Right lung (tissue), 2 donors: ENCODE measurements at regions not wholly inside any gene's neighbourhood (a gene's known extent, or its start where the extent isn't known, plus 50 kb on each side); places are given as distances from the start of the nearest gene placed in this dataset.

ENCODE experiments used
- DNase-seq, 2 donors: peaks; one replicate each; pipeline ENCODE4 v3.0.0-alpha.2; 2013

DNA sequence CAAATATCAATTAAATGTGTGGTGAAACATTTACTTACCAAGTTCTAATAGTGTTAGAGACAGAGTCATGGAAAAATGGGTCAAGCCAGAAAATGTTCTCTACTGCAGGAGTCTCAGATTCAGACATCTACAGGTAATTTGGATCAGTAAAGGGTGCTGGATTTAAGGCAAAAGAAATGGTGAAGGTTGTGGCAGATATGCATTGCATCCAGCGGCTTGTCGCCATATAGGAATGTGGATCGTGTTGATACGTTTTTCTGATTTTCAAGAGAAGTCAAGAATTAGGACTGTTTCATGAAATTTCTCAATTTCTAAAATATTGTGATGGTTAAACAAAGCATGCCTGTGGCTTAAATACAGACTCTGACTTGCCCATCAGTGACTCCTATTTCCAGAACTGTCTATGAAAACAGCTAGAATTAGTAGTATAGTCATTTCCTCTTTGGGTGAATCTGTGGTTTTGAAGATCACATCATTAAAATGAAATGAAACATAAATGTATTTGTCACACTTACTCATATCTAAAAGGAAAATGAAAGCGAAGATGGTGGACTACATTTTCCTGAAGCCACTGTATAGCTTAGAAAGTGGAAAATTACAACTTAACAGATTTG, 110.1 kb upstream of the VEGFC start:
- no peak for DNase-seq

DNA sequence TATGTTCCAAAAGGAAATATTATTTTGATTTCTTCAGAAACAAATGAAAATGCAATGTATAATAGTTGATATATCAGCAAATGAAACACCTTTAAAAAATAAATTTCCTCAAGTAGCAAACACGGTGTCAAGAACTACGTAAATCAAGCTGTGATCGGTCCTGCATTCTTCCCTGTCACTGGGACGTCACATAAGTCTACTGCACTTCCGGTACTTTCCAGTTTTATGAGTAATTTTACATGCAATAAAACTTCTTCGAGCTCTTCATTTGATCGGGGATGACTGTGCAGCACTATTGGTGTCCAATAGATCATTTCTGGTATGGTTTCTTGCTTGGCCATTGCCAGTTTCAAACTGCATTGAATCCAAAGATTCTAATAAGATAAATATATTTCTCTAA, 114.0 kb upstream of the VEGFC start:
- no peak for DNase-seq

DNA sequence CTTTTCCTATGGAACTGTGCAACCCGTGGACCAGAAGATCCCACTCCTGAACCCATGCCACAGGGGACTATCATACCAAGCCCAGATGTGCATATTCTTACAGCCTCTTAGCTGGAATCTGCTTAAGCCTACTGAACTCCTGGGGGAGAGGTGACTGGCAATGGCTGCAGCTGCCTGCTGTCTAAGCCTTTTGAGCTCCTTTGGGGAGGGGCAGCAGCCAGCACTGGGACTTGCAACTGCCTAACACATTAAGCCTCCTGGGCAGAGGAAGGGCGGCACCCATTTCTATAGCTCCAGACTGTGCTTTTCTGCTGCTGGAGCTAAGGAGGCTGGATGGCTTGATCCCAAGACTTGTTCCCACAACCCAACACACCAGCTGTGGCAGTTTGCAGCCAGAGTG, 117.9 kb upstream of the VEGFC start:
- no peak for DNase-seq

DNA sequence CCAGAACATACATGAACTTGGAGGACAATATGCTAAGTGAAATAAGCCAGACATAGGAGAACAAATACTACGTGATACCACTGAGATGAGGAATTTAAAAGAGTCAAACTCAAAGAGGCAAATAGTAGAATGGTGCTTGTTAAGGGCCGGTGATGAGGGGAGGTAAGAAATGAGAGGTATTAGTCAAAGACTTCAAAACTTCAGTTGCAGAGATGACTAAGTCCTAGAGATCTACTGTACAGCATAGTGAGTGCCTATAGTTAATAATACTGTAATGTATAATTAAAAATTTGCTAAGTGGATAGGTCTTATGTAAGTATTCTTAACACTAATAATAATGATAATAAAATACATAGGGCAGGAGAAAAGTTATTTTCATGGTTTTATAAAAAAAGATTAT, 126.9 kb upstream of the VEGFC start:
- no peak for DNase-seq

DNA sequence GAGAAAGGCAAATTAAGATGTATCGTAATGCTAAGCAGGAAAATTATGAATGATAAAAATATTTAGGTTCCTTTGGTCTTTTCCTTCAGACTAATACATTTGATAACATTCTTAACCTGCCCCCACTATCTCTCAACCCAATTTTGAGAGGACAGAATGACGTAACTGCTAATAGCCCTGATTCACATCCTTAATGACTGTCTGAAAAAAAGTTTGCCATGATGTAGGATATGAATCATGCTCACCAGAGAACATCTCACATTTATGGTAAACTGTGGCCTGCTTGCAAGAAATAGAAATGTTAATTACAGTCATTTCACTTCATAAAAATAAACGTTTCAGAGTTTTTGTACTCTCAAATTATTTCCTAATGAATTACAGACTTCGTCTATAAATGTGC, 128.0 kb upstream of the VEGFC start:
- no peak for DNase-seq

DNA sequence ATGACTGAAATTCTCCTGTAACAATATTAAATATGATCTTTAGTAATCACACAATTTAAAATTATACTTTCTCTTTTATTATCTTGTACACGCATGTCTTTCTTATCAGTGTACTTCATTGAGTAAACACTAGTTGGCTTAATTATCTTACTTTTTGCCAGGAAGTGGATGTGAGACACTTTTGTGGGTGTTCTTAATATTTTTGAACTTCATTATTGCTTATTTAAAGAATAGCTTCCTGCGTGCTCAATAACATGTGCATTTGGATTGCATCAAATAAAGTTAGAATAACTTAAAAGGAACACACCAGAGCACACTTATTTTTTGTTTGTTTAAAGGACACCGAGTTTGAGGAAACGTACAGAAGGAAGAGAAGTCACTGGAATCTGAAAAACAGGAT, 128.5 kb upstream of the VEGFC start:
- DNase-seq: no peak

DNA sequence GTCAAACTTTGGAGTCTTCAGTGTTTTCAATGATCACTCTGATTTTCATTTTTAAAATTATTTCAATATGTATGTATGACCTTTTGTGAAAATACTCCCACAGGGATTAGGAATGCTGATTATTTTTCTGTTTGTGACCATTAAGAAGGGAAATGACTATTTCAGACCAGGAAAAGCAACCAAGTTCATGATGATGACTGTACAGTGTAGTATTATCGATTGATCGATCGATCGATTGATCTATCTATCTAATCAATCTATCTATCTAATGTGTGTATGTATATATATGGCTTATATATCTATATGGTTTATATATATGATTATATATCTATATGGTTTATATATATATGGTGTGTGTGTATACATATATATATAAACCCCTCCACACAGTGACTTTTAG, 131.5 kb upstream of the VEGFC start:
- no peak for DNase-seq

DNA sequence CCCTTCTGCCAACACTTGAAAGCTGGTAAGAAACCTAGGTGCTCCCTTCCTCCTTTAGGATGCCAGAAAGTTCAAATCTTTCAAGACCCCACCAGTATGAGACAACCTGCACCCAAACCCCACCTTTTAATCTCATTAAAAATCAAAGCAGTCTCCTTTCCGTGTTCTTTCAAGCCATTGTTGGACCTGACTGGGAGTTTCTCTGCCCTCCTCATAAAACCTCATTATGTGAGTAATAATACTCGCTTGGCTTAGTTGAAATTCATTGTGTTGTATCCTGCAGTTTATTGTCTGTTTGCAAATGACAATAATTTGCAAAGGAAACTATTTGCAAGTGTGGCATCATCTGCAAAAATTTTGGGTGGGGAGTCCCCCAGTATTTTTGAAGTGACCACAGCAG, 133.2 kb upstream of the VEGFC start:
- no peak for DNase-seq

DNA sequence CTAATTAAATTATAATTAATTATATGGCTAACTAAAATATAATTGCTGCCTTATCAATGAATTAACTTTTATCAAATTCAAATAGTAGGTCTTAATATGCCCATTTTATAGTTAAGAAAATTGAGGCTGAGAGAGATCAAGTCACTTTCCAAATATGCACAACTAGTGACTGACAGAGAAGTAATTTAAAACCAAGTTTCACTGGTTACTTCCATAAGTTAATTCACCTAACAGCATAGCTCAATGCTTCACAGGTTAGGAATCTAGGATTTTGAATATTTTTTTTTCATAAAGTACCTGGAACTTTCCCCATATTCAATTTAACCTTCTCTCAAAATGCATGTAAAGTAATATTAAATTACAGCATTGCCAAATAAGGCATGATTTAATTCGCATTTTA, 134.4 kb upstream of the VEGFC start:
- DNase-seq: no peak

DNA sequence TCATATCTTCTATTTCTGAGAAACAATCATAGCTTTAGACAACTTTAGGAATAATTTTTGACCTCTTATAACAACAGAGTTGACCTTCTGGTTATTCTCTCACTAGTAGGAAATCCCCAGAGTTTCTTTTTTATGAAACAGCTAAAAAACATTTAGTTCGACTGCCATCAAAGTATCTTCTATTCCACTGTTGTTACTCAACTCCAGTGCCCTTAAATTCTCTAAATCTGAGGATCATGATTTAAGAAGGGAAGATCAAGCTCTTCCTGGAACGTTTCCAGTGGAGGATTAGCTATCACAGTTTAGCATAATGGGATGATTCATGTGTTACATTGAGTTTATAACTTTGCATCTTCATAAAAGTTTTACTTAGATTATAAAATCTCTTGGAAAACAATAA, 134.9 kb upstream of the VEGFC start:
- DNase-seq: no peak

DNA sequence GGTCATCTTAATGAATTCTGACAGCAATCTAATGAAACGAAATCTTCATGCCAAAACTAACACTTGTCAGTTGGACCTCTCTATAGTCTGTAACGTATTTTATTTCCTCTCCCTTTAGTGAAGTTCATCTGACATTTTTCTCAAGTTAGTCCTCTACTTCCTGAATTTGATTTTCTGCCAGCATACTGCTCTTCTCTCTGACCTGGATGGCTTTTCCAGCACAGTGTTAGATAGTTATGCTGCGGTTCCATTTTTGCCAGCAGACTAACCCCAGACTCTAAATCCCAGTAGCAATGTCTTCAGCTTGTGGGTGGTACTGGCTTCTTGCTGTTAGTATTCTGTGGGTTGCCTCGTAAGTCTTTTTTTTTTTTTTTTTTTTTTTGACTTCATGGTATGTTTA, 146.7 kb upstream of the VEGFC start:
- no peak for DNase-seq

DNA sequence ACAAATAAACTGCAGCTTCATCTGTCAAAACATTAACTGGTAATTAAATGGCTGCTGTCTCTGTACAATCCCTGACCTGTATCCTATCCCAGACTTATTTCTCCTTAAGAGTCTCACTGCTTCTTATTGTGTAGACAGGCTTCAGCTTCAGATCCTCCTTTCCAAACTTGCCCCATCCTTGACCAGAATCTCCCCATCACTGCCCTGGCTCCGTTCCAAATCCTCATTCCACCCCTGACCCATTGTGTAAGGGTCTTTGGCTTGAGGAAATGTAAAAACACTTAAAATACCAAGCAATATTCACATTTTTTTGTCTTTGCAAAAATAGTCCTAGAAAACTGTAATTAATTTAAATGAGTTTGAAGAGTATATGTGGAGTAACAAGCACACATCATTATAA, 152.6 kb upstream of the VEGFC start:
- peak; percentile 83 for DNase-seq

DNA sequence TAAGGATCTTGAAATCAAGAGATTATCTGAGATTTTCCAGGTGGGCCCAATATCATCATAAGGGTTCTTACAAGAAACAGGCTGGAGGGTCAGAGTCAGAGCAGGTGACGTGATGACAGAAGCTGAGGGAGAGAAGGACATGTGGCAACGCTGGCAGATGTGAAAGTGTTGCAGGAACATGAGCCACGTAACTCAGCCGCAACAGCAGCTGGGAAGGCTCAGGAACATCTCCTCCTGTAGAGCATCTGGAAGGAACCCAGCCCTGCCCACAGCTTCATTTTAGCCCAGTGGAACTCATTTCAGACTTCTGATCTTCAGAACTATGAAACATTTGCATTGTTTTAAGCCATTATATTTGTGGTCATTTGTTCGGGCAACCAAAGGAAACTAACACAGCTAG, 156.3 kb upstream of the VEGFC start:
- DNase-seq: peak; percentile 72 to 74

DNA sequence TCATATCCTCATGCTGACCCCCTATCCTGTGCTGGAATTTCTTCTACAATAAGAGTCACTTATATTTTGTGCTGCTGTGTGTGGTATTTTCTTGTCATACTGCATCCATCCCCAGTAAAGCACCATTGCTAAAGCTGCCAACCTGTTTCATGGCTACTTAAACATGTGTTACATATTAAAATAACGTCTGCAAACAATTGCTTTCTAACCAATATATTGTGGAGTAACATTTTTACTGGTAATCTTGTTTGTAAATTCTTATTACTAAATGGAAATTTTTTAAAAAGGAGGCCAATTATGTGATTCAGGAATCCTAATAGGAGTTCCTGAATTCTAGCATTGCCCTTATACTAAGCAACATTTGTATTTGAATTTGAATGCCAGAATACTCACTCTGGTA, 160.3 kb upstream of the VEGFC start:
- no peak for DNase-seq

DNA sequence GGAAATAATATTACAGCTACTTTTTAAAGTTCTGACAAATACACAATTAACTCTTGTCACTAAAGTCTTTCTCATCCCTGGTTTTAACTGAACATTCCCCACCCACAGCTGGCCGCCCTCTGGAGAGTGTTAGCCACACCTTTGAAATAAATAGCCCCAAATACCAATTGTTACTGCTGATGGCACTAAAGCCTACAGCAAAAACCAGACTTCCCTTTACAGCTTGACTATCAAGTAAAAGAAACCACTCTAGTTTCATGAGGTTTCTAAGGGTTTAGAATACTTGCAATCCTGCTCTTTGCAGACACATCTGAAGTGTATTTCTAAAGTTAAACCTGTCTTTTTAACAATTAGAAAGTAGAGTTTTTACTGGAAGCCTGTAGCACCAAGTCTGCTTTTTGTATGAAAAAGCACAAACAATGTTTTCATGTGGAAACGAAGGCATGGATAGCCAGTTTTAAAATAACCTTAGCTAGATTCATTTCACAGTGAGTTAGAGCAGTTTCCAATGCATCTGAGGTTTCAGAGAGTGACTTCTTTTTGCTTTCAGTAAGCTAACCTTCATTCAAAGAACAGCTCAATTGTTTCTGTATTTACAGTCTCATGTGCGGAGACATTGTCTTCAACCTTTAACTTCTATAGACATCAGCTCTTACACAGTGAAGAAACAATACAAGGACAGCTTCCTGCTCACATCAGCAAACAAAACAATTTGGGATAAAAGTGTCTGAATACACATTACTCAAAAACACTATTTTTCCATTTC, 164.8 kb upstream of the VEGFC start:
- no peak for DNase-seq

DNA sequence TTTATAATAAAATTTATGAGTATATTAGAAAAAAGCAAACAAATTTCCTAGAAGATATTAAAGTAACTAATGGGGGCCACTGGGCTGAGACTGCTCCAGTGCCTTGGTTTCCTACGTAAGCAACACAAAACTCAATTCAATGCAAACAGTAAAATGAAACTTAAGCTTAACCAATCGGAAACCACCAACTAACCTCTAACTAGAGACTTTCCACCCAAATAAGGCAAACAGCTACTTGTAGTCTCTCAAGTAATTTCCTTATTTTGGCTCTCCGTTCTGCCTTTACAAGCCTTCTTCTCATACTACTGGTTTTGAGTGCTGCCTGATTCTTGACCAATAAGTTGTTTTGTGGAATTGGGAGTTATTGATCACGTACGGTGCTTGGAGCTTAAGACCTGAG, 167.3 kb upstream of the VEGFC start:
- DNase-seq: no peak

DNA sequence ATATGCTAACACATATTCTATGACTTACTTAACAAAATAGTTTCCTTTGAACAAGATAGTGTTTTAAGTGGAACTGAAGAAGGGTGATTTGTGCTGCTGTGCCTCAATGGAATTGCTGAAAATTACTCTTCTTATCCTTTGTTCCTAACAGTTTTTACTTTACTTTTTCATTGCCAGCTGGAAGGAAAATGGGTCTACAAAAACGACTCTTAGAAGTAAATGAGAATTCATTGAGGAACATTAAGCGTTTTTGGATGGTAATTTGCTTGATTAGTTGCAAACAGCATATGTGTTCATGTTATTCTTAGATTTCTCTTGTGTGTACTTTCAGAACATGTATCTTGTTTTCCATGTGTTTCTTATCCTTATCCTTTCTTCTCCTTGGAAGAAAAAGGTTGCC, 170.4 kb upstream of the VEGFC start:
- DNase-seq: no peak

DNA sequence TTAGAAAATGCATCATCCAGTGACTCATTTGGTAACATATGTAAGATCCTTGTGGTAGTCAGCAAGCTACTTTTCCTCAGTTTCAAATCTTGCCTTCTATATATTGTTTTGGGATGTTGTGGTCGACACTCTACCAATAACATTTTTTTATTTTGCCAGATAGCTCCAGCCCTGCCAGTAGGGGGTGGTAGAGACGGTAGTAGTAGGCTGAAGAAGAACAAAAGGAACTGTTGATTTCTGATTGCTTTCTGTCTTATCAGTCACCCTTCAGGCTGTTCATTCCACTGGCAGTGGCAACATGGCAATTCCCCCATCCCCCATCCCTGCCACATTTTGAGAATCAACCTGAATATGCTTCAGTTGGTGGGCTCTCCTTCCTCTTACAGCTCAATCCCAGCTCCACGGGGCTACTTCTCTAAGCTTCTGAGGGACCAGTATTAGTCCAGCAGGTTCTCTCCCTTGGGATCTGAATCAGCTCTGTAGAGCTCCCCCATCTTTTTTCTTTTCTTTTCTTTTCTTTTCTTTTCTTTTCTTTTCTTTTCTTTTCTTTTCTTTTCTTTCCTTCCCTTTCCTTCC, 171.5 kb upstream of the VEGFC start:
- DNase-seq: no peak

DNA sequence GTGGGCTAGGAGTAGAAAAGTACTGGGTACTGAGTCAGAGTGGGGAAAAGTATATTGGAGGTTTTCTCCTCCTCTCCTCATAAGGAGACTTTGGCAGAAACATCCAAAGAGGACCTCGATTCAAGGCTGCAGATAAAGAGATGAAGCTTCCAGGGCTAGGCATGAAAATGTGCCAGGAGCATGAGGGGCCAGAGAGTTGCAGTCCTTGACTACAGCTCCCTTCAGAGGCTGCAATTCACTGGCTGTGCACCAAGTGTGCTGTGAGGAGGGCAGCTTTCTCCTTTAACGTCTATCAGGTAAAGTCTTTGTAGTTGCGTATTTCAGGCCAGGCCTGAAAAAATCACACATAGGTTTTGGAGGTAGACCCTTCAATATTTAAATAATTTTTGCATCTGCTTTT, 174.9 kb upstream of the VEGFC start:
- no peak for DNase-seq

DNA sequence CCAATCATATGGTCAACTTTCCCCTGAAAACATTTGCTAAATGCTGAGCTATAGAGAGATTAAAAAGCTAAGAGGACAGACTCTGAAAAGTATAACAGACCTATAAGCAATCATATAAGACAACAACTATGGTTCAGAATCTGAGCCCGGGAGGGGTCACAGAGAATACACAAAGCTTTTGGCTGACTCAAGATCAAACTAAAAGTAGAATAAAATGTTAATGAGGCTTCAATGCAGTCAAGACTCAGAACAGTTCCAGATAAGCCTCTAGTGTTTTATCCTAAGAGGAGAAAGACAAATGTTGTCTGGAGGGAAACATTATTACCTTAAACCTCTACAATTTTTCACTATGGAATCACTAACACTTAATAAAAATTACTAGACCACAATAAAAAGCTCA, 175.4 kb upstream of the VEGFC start:
- DNase-seq: no peak

DNA sequence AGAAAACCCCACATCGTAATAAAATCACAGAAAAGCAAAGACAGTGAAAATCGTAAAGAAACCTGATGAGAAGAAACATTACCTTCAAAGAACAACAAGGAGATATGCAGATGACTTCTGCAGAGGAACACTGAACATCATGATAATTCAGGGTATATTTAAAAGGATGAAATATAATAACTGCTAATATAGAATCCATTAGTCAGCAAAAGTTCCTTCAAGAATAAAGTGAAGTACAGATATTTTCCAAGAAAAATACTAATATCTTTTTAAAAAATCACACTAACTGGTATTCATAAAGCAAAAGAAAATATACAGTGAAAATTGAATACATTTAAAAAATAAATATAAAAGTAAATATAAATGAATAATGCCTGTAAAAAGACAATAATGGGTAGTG, 176.3 kb upstream of the VEGFC start:
- no peak for DNase-seq

DNA sequence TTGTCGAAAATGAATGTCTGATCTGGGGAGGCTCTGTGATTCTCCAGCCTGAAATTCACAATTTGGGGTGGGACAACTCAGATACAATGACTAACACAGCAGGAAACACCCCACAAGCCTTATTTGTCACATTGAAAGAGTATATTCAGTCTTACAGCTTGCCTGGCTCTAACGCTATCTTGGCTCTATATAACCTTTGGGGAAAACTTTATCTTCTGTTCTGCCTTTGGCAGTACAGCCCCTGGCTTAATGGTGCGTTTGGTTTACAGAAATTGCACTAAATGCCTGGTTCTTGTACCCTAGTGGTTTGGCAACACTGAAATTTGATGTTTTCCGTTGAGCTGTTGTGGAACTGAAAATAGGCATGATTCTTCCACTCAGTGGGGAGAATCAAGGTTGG, 178.1 kb upstream of the VEGFC start:
- DNase-seq: no peak

DNA sequence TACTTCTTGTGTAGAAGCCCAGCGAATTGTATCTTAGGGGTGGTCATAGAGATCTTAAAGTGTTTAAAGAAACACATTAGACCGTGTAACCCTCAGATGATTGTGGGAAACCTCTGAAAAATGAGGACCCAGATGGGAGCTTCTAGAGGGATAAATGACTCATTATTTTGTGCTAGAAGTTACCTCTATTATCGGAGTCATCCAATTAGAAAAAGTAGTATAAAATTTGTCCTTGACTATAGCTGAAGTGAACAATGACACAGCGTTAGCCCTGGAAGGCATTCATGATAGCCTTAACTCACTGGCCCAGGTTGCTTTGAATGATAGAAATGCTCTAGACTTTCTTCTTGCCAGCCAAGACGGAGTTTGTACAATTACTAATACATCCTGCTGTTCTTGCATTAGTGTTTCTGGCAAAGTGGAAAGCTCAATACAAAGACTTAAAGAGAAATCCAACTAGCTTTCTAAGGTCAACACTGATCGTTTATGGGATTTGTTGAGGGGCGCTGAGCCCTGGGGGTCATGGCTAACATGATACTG, 178.9 kb upstream of the VEGFC start:
- DNase-seq: no peak

DNA sequence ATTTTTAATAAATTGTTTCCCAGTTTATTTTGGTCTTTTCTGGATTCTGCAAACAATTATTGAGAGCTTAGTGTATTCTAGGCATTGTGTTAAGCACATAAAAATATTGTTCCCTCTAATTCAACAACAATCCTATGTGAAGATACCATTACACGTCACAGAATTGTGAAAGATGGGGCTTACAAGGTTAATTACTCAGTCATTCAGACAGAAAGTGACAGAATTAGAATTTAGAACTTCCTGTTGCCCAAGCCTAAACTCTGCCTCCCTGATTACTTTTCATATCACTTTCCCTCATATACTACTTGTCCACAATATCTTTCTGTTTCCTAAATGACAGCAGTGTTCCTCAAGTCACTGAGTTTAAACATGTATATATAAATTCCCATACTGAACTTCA, 186.7 kb upstream of the VEGFC start:
- no peak for DNase-seq
